Stimulated activated CD8-positive, alpha-beta memory T cell treated with anti-CD3 and anti-CD28 coated beads, Interleukin-15, amount 100 ng/mL, for 4 hours (primary cell): ENCODE measurements at regions not wholly inside any gene's neighbourhood (a gene's known extent, or its start where the extent isn't known, plus 50 kb on each side); places are given as distances from the start of the nearest gene placed in this dataset.

Experiments
- DNase-seq, 2 donors: peaks; one replicate each; pipeline ENCODE4 v3.0.0-alpha.2; 2020; ENCODE audit warnings: low read depth in 2 of 2

DNA sequence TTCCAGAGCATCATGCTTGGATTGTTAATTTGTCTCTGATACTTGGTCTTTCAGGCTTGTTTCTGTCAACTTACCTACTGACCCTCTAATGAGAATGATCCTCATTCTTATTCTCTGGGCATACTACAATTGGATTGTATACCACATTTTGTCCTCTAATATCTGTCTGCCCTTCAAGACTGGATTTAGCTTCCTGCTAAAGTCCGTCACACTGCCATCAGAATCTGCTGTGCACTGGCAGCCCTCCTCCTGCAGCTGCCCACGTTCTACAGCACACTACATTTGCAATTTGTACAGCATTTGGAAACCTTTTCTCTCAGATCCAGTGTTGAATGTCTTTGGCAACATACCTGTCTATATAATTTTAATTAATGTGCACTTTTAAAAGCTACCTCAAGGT, 183.1 kb downstream of the ZNF330 start:
- no peak for DNase-seq

DNA sequence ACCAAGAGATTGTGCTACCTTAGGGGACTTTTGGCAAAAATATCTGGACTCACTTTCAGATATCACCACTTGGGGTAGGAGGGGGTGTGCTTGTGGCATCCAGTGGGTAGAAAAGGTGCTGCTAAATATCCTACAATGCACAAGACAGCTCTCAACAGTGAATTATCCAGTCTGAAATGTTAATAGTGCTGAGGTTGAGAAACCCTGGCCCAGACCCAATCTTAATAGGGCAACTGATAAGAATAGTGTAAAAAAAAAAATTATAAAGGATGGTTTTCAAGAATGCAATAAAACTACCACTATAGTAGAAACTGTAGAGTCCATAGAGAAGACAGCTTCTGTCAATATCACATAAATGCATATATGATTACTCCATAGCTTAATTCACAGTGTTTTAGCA, 185.5 kb downstream of the ZNF330 start:
- no peak for DNase-seq

DNA sequence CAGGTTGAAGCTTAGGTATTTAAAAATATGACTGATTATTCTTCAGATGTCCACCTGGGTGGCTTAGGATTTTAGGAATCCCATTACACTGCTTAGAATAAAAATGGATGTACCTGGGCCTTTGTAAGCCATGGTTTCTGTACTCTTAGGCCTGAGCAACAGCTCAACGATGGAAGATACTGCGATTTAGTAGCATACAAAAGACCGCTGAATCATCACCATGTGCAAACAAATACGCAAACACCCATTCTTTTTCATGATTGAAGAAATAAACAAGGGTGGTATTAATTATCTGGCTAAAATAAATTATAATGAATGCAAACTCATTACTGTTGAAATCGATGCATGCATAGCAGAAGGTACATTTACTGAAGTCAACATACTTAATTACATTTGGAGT, 188.9 kb downstream of the ZNF330 start:
- no peak for DNase-seq

DNA sequence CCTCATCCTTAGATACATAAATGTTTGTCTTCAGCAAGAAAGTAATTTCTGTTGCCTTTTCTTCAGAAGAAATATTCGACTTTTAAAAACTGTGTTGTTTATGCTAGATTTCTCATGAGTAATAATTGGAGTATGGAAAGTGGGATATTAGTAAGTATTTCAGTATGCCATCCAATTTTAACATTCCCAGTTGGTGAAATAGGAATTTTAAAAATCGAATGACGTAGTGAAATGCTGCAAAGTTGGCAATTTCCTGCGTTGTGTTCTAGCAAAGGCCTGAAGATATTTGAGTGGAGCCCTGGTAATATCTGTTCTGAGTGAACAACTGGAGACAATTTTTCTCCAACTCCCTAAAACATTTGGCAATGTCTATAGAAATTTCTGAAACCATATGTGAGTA, 190.1 kb downstream of the ZNF330 start:
- DNase-seq, result no peak

DNA sequence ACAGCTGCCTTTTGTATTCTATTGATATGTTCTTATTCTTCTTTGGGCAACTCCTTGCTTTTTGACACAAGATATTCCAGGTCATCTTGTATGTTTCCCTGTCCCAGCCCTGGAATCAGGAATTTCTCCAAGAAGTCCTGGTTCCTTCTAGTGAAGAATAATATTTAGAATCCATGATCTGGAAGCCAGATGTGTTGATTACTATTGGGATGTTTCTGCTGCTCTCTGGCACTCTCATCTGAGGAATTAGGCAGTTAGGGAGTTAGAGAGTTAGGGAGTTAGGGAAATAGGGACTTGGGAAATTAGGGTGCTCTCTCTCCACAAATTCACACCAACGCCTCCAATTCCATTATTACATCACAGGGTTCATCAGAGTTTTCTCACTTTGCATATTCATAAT, 191.2 kb downstream of the ZNF330 start:
- DNase-seq, result no peak

DNA sequence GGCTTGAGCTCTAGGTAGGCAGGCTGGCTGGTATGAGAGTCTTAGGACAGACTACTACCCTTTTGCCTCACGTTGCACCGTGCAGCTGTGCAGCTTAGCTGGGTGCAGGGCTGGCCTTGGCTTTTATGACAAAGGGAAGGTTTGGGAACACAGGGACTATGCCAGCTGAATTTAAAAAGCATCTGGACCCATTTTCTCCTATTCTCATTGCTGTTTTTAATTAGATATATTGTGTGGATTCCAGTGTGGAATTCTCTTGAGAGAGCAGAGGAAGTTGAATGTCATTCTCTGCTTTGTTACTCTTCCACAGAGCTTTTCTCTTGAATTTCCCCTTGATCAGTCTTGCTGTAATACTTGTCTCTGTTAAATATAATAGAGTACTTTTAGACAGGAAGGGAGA, 192.7 kb downstream of the ZNF330 start:
- DNase-seq, result no peak

DNA sequence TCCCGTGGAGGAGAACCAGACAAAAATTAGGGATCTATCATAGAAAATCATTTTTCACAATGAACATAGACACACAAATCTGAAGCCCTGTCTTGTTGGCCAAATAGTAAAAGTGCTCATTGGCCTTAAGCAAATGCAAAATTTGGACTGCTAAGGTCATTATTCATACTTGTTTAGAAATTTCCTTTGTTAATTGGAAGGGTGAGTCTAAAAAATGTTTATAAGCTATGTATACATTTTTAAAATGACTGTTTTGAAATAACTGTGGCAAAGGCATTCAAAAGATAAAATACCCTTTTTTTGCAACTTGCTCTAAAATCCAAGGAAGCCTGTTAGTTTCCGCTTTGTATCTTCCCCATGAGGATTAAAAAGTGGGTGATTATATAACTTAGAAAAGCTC, 195.0 kb downstream of the ZNF330 start:
- no peak for DNase-seq

DNA sequence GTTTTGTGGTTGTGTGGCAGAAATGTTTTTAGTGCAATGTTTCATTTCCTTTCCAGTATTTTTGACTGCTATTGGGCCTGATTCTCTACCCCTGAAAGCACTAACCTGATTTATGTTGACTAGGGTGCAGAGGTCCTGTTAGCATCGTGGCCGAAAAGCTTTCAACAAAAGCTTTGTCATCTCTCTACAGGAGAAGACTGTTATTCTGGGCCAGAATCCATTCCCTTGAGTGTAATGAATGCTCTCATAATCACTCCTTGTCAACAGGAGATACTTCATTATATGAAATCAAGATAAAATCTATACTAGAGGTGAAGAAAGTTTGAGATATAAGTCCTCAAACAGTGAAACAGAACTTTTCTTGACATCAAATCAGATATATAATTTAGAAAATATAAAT, 195.5 kb downstream of the ZNF330 start:
- no peak for DNase-seq

DNA sequence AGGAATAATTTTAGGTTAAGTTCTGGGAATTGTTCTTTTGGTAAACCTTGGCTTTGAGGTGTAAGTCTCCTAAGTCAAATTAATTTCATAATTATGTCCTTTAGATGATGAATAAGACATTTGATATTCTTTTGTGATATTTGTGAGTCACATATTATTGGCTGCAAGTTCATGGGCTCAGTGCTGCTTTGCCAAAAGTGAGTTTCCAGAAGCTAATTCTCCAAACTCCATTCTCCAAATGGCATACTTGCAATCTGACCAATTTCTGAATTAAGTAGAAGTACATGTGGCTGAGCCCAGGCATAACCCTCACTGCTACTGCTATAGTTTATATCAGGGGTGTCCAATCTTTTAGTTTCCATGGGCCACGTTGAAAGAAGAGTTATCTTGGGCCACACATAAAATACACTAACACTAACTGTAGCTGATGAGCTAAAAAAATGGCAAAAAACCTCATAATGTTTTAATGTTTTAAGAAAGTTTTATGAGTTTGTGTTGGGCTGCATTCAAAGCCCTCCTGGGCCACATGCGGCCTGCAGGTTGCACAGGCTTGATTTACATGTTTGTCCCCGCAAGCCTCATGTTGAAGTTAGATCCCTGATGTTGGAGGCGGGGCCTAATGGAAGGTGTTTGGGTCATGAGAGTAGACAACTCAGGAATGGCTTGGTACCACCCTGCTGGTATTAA, 196.1 kb downstream of the ZNF330 start:
- no peak for DNase-seq

DNA sequence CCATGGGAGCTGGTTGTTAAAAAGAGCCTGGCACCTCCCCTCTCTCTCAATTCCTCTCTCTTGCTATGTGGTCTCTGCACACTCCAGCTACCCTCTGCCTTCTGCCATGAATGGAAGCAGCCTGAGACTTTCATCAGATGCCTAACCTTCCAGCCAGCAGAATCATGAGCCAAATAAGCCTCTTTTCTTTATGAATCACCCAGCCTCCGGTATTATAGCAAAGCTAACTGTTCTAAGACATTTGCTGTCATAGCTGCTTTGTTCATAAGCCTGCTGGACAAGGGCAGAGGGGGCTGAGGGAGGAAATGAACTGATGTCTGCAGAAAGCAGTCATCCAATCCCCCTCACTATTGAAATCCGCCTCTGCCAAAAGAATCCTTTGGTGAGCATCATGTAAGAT, 196.7 kb downstream of the ZNF330 start:
- DNase-seq, result no peak

DNA sequence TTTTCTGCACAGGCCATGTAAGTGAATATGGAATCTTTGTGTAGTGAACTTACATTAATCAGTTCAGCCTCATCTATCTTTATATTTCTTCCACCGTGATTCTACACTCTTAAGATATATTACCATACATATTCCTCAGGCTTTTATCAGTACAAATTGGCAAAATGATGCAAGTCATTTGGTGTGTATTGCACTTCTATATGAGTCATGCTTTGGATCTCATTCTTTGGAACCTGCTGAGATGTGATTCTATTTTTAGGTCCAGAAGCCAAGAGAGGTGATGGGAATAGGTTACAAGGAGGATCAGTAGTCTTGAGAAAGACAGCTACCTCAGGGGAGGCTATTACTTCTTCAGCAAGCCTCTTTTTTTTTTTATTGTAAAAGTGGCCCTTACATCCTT, 204.4 kb downstream of the ZNF330 start:
- DNase-seq, result no peak

DNA sequence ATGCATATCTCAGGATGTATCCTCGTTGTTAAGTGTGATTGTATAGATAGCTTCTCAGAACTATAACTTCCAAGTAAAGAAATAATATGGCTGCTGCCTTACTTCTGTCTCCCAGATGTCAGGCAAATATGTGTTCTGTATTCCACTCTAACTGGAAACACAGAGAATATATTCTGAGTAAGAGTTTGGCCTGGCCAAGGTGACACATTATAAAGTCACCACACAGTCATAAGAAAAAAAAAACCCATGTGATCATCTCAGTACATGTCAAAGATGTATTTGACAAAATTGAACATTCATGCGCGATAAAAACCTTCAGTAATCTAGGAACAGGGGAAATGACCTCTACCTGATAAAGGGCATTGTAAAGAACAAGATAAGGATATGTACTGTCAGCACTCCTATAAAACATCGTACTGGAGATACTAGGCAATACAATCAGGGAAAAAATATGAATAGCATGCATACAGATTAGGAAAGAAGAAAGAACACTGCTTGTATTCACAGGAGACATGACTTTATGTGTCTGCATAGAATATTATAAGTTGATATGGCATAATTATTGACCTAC, 207.1 kb downstream of the ZNF330 start:
- no peak for DNase-seq

DNA sequence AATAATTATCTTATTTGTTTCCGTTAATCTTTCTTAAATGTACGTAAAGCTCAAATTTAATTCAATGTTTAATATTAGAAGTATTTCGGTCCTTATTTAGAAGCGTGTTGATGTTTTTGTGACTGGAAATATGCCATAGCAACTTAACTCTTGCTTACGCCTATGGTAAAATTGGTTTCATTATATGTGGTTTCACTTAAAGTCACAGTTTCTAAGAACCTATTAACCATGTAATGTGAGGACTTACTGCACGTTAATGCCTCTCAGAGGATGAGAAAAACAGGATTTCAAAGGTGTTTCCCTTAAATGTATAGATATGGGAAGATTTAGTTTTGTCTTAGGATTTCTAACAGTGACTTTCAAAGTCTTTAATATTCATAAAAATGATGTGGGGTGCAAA, 206.4 kb upstream of the IL15 start:
- no peak for DNase-seq

DNA sequence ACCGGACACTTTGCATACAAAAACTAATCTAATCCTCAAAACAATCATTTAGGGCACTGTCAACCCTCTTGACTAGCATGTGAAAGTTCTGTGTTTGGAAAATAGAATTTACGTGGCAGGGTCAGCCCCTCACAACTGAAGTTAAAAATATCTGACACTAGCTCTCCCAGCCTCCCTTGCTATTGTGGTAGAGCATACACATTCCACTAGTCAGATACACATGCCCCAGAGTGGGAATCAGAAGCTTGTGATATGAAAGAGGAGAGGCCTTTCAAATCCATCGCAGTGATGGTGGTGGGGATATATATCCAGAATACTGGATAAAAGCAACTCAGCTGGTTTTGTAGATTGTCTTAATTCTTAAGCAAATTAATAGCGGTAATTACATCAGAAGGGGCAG, 205.7 kb upstream of the IL15 start:
- DNase-seq, result no peak

DNA sequence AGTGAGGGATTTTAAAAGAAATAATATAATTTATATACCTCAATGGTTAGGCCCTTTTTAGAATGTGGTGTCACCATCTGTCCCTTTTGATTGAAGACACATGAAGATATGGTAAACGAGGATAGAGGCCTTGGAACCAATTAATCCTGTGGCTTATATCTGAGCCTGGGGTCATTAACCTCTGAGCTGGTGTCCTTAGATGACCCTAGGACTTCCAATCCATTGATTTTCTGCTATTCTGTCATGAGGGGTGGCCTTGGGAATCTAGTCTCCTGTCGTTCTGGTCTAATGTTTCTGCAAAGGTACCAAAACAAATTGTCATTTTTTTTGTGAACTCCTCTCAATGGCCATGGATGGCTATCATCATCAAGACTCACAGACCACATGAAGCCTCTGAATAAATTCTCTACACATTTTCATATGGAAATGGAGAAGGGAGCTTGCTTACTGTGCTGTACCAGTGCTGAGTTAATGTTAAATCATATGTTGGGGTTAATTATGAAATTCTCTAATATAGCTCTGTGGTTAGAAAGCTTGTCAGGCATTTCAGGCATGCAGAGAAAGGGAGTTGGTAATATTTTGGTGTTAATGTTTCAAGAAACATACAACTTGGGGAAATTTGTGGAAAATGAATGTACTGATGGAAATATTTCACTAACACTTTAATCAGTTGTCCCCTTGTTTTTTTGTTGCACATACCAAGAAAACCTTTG, 204.2 kb upstream of the IL15 start:
- DNase-seq, result no peak

DNA sequence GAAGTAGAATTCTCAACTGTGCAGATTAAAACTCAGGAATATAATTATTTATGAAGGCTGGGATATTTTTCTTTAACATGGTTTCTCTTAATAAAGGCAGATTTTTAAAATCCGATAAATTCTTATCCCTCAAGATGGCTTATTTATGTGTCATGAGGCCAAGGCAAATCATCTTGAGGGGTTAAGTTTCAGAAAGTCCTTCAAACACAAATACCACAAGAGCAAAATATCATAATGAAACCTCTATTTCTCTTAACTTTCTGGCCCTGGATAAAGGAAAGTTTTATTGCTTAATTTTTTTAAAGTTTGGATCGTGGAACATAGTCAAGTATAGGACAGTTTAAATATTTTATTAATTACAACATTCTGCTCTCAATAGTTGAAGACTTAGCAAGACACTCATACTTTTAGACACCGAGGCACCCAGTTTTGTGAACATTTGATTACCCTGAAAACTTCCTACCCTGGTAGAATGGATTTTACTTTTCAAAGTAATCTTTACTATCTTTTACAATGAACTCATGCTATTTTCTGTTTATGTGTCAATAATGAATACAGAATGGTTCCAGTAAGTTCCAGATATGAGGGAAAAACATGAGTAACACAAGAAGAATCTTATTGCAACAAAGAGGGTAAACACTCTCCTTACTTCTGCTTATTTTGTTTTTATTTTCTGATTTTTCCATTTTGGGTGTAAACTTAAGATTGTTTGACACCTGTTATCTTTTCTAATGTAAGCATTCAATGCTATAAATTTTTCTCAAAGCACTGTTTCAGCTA, 200.7 kb upstream of the IL15 start:
- DNase-seq, result no peak

DNA sequence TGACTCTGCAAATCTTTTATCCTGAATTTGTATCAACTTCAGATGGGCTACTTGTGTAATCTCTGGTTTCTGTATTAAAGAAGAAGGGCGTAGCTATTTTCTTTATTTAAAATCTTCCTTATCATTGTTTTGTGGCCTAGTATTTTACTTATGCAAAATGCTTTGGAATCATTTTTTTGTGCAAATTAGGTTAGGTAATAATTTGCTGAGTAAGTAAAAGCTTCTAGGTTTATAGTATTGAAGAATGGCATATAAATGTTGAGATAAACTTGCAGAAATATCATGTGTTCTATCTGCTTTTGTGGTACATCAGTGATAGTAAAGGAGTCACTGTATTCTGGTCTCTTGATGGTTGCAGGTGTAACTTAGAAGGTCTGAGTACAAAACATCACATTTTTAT, 197.2 kb upstream of the IL15 start:
- DNase-seq, result no peak

DNA sequence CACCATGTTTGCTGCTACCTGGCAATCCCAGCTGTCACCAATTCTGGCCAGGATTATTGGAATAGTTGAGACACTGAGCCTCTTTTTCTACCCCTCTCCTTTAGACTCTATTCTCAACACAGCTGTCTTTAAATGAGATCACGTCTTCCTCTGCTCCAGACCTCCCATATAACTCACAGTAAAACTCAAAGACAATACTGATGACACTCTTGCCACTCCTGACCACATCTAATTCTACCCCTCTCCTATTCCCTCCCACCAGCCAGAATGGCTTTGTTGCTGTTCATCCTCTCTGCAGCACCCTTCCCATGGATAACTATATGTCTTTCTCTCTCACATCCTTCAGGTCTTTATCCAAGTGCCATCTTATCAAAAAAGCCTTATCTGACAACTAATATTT, 188.6 kb upstream of the IL15 start:
- DNase-seq, result no peak

DNA sequence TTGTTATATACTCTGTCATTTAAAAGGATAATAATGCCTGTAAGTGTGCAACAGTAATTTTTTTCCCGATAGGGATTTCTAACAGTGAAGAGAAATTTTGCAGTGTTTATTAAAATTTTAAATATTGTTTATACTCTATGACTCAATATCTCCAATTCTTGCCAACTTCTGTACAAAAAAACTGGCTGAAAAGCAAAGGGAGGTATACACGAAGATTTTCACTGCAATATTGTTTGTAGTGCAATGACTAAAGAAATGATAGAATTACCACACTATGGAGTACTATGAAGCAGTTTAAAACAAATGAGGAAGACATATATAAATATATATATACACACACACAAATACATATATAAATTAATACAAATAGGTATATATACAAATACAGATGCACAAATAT, 187.9 kb upstream of the IL15 start:
- no peak for DNase-seq

DNA sequence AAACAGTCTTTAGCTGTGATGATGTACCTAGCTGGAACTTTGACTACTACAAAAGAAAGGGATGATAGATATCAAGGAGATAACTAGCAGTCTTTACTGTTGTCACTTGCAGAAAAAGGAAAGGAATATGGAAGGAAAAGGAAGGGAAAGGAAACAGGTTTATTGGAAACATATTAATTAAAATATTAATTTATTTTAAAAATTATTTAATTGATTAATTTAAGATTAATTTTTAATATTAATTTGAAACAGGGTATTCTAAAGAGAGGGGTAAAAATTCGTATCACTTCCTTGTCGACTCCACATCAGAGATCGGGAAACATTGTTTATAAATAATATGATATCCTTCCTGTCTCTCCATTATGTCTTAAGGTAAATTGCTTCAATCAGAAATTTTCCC, 186.5 kb upstream of the IL15 start:
- no peak for DNase-seq

DNA sequence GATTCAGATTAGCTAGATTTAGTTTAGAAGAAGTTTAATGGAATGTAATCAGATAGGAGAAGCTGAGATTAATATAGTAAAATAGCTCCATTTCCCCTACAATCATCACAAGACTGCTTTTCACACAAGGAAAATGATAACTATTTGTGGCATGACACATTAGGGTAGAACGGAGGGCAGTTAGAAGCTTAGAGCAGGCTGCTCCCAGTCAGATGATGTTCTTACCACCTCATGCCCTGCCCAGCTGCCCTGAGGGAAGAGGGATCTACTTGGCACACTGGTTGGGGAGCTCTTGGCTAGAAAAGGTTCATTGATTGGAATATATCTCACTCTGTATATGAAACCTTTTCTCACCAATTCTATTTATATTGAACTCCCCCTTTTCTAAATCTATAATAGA, 180.7 kb upstream of the IL15 start:
- no peak for DNase-seq

DNA sequence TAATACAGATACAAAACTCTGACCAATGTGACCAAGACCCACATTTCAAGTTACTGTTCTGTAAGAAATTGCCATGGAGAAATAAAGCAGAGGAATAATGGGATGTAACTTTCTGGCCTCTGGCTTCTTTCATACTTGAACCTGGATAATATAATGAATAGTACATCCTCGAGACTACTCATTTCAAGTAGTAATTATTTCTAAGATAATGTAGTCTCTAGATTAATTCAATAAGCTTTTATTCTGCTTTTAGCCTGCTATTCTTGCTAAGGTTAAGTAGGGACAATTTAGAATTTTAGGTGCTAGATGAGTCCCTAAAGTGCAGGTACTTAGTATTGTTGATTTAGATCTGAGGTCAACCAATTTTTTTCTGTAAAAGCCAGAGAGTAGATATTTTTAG, 178.7 kb upstream of the IL15 start:
- no peak for DNase-seq

DNA sequence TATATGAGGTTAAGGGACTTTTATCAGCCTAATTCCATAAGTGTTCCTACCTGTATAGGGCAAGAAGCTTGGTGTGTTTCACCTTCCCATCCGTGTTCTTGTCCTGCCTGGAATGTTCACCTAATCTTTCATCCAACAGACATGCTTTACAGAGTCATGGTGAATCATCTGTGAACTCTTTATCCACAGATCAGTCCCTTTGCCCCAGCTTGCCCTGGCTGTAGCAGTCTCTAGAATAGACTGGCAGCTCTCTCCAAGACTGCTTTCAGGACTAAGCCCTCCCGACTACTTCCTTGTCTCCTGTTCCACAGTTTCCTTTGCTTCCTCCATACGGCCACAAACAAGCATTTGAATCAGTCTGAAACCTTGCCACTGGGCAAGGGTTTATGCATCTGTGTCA, 177.9 kb upstream of the IL15 start:
- DNase-seq, result no peak
